GM12878 (cell line): ENCODE measurements at regions not wholly inside any gene's neighbourhood (a gene's known extent, or its start where the extent isn't known, plus 50 kb on each side); places are given as distances from the start of the nearest gene placed in this dataset.

Source experiments
- ATAC-seq: fragments of 200-7000 bp; cut with Tn5 transposase; 3 replicates; pipeline ENCODE4 v1.9.1; 2020; ENCODE audit warnings: mild to moderate bottlenecking, moderate library complexity
- BruUV-seq: library from RNA; stranded (reverse); fragments of 400-500 nt; replicated peaks from 2 replicates; lab custom pipeline; 2021; lab: Mats Ljungman, UMichigan
- CTCF ChIA-PET: fragments of 300-600 bp; sonication (Branson Sonifier 250); formaldehyde crosslinking; extraction: SDS; loops from one replicate; lab custom pipeline; 2021; ENCODE audit warnings: inconsistent platforms; lab: Yijun Ruan, JAX
- POLR2A ChIA-PET: fragments of 350-600 bp; formaldehyde crosslinking; extraction: SDS; loops from one replicate; lab custom pipeline; 2021; ENCODE audit warnings: inconsistent platforms; lab: Charles Lee
- RAD21 ChIA-PET: fragments of 300-600 bp; sonication (Branson Sonifier 250); formaldehyde crosslinking; loops from one replicate; lab custom pipeline; 2023; ENCODE audit warnings: antibody characterized with exemption; ENCODE audit not compliant: unreplicated experiment; lab: Charles Lee
- SMC1A ChIA-PET: fragments of 300-600 bp; sonication (Branson Sonifier 250); formaldehyde crosslinking; loops from one replicate; lab custom pipeline; 2023; ENCODE audit not compliant: unreplicated experiment, uncharacterized antibody; lab: Charles Lee
- DNase-seq: peaks from one replicate; pipeline ENCODE4 v3.0.0-alpha.2; 2011; ENCODE audit warnings: low read depth, low spot score
- FAIRE-seq: peaks from 3 replicates; lab custom pipeline; 2011; peaks lifted over from hg19 to GRCh38; lab: Jason Lieb, UNC
- H2AFZ ChIP-seq: 2 replicates; pipeline ENCODE4 v1.6.0; 2011; ENCODE audit warnings: low read depth, low read length, control low read depth; ENCODE audit not compliant: control insufficient read depth
- H3K27ac ChIP-seq: 2 replicates; pipeline ENCODE4 v1.5.1; 2011; ENCODE audit warnings: control low read depth; ENCODE audit not compliant: control insufficient read depth, insufficient read depth
- H3K27me3 ChIP-seq, 2 experiments: replicated peaks in 1 of 2; 2 replicates each; pipeline versions ENCODE4 v1.6.0 to v1.6.1; 2011; ENCODE audit warnings: low read length in 1 of 2; ENCODE audit not compliant: control insufficient read depth in 2 of 2, insufficient read depth in 2 of 2
- H3K36me3 ChIP-seq, 2 experiments: 2 replicates each; pipeline ENCODE4 v1.5.1; 2011; ENCODE audit warnings: low read length in 1 of 2; ENCODE audit not compliant: control insufficient read depth in 2 of 2, insufficient read depth in 2 of 2
- H3K4me1 ChIP-seq: 2 replicates; pipeline ENCODE4 v1.6.1; 2011; ENCODE audit warnings: mild to moderate bottlenecking, low read length, moderate library complexity, mixed read lengths; ENCODE audit not compliant: control insufficient read depth, insufficient read depth
- H3K4me2 ChIP-seq: 2 replicates; pipeline ENCODE4 v1.6.0; 2011; ENCODE audit warnings: control low read depth; ENCODE audit not compliant: control insufficient read depth, insufficient read depth
- H3K4me3 ChIP-seq: fragments of 200-600 bp; sonication (generic); 2 replicates; pipeline ENCODE4 v1.5.1; 2016
- H3K79me2 ChIP-seq: 2 replicates; pipeline ENCODE4 v1.6.0; 2011; ENCODE audit warnings: low read length; ENCODE audit not compliant: control insufficient read depth, insufficient read depth
- H3K9ac ChIP-seq: 2 replicates; pipeline ENCODE4 v1.8.0; 2011; ENCODE audit warnings: low read length, control low read depth, mixed read lengths; ENCODE audit not compliant: control insufficient read depth, insufficient read depth
- H3K9me3 ChIP-seq: replicated peaks from 3 replicates; pipeline ENCODE4 v1.5.1; 2011; ENCODE audit warnings: mild to moderate bottlenecking, low read length; ENCODE audit not compliant: control insufficient read depth, insufficient read depth
- H4K20me1 ChIP-seq: 2 replicates; pipeline ENCODE4 v1.6.0; 2011; ENCODE audit not compliant: control insufficient read depth, insufficient read depth
- CHD2 ChIP-seq: IDR thresholded peaks from 2 replicates; pipeline ENCODE4 v1.6.1; 2011; ENCODE audit warnings: low read depth, low read length, improper control_type of control experiment, borderline replicate concordance
- EP300 ChIP-seq, 2 experiments: fragments of 150-350 bp in 1 of 2; IDR thresholded peaks; 2 replicates each; pipeline ENCODE4 v1.6.1; 2011 to 2012; ENCODE audit warnings: low read depth in 2 of 2, low read length in 2 of 2, borderline replicate concordance in 1 of 2, improper control_type of control experiment in 1 of 2, inconsistent platforms in 1 of 2; ENCODE audit not compliant: control insufficient read depth in 1 of 2
- IKZF2 ChIP-seq, 2 experiments: fragments of 450-650 bp; IDR thresholded peaks; 2 replicates each; pipeline ENCODE4 v1.6.1; 2017; ENCODE audit warnings: mild to moderate bottlenecking in 2 of 2, moderate library complexity in 2 of 2
- JUND ChIP-seq: IDR thresholded peaks from 2 replicates; pipeline ENCODE4 v1.6.1; 2012; ENCODE audit warnings: low read depth, mild to moderate bottlenecking, low read length, improper control_type of control experiment, moderate library complexity
- MYB ChIP-seq: fragments of 150-350 bp; IDR thresholded peaks from 2 replicates; pipeline ENCODE4 v1.6.1; 2014; ENCODE audit warnings: mild to moderate bottlenecking, low read depth, low read length, borderline replicate concordance
- SIN3A ChIP-seq: IDR thresholded peaks from 2 replicates; pipeline ENCODE4 v1.6.1; 2012; ENCODE audit warnings: low read depth, low read length, improper control_type of control experiment
- SREBF2 ChIP-seq: IDR thresholded peaks from 2 replicates; pipeline ENCODE4 v1.6.1; 2012; ENCODE audit warnings: mild to moderate bottlenecking, low read length
- SRF ChIP-seq, 2 experiments: IDR thresholded peaks; 2 replicates each; pipeline ENCODE4 v1.6.1; 2011; ENCODE audit warnings: low read depth in 2 of 2, low read length in 2 of 2, mild to moderate bottlenecking in 1 of 2, moderate library complexity in 1 of 2
- TARDBP ChIP-seq: IDR thresholded peaks from 2 replicates; pipeline ENCODE4 v1.6.1; 2016; ENCODE audit warnings: borderline replicate concordance
- TCF3 ChIP-seq: IDR thresholded peaks from 2 replicates; pipeline ENCODE4 v1.6.1; 2012; ENCODE audit warnings: low read depth, mild to moderate bottlenecking, low read length, borderline replicate concordance; ENCODE audit not compliant: insufficient read depth
- ZNF384 ChIP-seq: IDR thresholded peaks from 2 replicates; pipeline ENCODE4 v1.6.1; 2012; ENCODE audit warnings: low read depth, mild to moderate bottlenecking, low read length, improper control_type of control experiment, borderline replicate concordance
- ZNF592 ChIP-seq: fragments of 450-650 bp; IDR thresholded peaks from 2 replicates; pipeline ENCODE4 v1.6.1; 2017; ENCODE audit warnings: mild to moderate bottlenecking, moderate library complexity
- WGBS: methylation state at CpG from one replicate; pipeline ENCODE4 v1.1.6; 2016; ENCODE audit warnings: low lambda C conversion rate; ENCODE audit not compliant: insufficient replicate concordance, insufficient coverage; ENCODE audit errors: missing lambda C conversion rate; 5-methylcytosine and 5-hydroxymethylcytosine counted together
- in situ Hi-C: fragments of 300-500 bp; cut with MboI; formaldehyde crosslinking; loops from 9 replicates; pipeline ENCODE4 v1.14.3; 2018; ENCODE audit warnings: mixed read lengths
- intact Hi-C: fragments of 100-400 bp; cut with micrococcal nuclease; formaldehyde crosslinking; loops from one replicate; pipeline ENCODE4 v1.14.2; 2022; ENCODE audit not compliant: unreplicated experiment
- TF ChIP-seq, protein P1 (sequence below): fragments of 450-650 bp; formaldehyde crosslinking; IDR thresholded peaks from 2 replicates; pipeline ENCODE4 v1.5.0; 2022; ENCODE audit warnings: mild to moderate bottlenecking, missing genetic modification characterization
- TF ChIP-seq, protein P2 (sequence below): IDR thresholded peaks from 2 replicates; pipeline ENCODE4 v1.6.1; 2012; ENCODE audit warnings: mild to moderate bottlenecking, low read depth, low read length

DNA sequence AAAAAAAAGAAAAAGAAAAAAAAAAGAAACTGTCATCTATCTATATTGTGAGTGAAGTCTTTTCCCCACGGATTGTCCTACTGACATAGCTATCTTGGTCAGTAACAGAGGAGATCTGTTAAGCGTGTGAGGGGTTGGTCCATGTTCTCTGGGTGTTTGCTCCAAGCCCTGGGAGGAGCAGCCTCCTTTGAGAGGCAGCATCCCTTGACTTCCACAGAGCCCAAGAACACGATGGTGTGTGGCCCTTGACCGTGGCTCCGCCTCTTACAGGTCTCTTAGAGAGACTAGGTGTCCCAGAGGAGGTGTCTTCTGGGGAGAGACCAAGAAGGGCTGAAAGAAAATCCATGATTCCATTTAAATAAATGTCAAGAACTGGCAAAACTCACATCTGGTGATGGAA is 60.1 kb upstream of the GTSF1L start:
- H3K79me2 ChIP-seq = no peaks in the 10 kb centered on the region
- FAIRE-seq (no peak), ATAC-seq (no peak), DNase-seq (no peak)
- no peak overlapping the region for H3K4me3 ChIP-seq
- CTCF ChIA-PET = interaction anchor here (1.5 kb wide), 1 partner anchor 13 kb away, joined by 4 read pairs; no protein-coding TSS in a partner anchor
- H3K36me3 ChIP-seq = no peaks in the 10 kb centered on the region
- no peaks in the 10 kb centered on the region for H4K20me1 ChIP-seq
- no peaks in the 10 kb centered on the region; the same call in 2 of the 3 replicates for H3K9me3 ChIP-seq
- POLR2A ChIA-PET = no interaction called here
- in situ Hi-C loops (no loop called here), intact Hi-C loops (no loop called here)
- H3K27me3 ChIP-seq = no peaks in the 10 kb centered on the region
- H3K4me1 ChIP-seq = peaks cover 12% of the 10 kb centered on the region
- WGBS = 94% methylated on average over 5 of the region's 5 CpGs
- RAD21 ChIA-PET = no interaction called here
- no TSS peak for BruUV-seq
- SMC1A ChIA-PET = interaction anchor here (0.6 to 1.2 kb wide), 2 partner anchors 14 to 296 kb away, joined by 3 to 5 read pairs; no protein-coding TSS in a partner anchor
- no peak overlapping the region for H2AFZ ChIP-seq
- H3K27ac ChIP-seq = no peak overlapping the region
- H3K9ac ChIP-seq = no peak overlapping the region
- H3K4me2 ChIP-seq = no peak overlapping the region
- TF ChIP-seq SRF (IDR thresholded peaks at IDR 0.05; ENCODE audit: low read depth in 2 of 2, low read length in 2 of 2) (no peak), JUND (no peak), IKZF2 (IDR thresholded peaks at IDR 0.05) (no peak), ZNF384 (no peak), TARDBP (no peak), SREBF2 (no peak), EP300 (IDR thresholded peaks at IDR 0.05; ENCODE audit: borderline replicate concordance in 1 of 2, control insufficient read depth in 1 of 2, low read depth in 2 of 2, low read length in 2 of 2) (no peak), TCF3 (no peak), MYB (no peak), CHD2 (no peak), ZNF592 (no peak), SIN3A (no peak)
- TF ChIP-seq, protein P1, sequence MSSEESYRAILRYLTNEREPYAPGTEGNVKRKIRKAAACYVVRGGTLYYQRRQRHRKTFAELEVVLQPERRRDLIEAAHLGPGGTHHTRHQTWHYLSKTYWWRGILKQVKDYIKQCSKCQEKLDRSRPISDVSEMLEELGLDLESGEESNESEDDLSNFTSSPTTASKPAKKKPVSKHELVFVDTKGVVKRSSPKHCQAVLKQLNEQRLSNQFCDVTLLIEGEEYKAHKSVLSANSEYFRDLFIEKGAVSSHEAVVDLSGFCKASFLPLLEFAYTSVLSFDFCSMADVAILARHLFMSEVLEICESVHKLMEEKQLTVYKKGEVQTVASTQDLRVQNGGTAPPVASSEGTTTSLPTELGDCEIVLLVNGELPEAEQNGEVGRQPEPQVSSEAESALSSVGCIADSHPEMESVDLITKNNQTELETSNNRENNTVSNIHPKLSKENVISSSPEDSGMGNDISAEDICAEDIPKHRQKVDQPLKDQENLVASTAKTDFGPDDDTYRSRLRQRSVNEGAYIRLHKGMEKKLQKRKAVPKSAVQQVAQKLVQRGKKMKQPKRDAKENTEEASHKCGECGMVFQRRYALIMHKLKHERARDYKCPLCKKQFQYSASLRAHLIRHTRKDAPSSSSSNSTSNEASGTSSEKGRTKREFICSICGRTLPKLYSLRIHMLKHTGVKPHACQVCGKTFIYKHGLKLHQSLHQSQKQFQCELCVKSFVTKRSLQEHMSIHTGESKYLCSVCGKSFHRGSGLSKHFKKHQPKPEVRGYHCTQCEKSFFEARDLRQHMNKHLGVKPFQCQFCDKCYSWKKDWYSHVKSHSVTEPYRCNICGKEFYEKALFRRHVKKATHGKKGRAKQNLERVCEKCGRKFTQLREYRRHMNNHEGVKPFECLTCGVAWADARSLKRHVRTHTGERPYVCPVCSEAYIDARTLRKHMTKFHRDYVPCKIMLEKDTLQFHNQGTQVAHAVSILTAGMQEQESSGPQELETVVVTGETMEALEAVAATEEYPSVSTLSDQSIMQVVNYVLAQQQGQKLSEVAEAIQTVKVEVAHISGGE (CRISPR knock-in tag) = no peak
- TF ChIP-seq, protein P2, sequence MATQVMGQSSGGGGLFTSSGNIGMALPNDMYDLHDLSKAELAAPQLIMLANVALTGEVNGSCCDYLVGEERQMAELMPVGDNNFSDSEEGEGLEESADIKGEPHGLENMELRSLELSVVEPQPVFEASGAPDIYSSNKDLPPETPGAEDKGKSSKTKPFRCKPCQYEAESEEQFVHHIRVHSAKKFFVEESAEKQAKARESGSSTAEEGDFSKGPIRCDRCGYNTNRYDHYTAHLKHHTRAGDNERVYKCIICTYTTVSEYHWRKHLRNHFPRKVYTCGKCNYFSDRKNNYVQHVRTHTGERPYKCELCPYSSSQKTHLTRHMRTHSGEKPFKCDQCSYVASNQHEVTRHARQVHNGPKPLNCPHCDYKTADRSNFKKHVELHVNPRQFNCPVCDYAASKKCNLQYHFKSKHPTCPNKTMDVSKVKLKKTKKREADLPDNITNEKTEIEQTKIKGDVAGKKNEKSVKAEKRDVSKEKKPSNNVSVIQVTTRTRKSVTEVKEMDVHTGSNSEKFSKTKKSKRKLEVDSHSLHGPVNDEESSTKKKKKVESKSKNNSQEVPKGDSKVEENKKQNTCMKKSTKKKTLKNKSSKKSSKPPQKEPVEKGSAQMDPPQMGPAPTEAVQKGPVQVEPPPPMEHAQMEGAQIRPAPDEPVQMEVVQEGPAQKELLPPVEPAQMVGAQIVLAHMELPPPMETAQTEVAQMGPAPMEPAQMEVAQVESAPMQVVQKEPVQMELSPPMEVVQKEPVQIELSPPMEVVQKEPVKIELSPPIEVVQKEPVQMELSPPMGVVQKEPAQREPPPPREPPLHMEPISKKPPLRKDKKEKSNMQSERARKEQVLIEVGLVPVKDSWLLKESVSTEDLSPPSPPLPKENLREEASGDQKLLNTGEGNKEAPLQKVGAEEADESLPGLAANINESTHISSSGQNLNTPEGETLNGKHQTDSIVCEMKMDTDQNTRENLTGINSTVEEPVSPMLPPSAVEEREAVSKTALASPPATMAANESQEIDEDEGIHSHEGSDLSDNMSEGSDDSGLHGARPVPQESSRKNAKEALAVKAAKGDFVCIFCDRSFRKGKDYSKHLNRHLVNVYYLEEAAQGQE = no peak
